ENCODE measurements at regions not wholly inside any gene's neighbourhood (a gene's known extent, or its start where the extent isn't known, plus 50 kb on each side); places are given as distances from the start of the nearest gene placed in this dataset.

DNA sequence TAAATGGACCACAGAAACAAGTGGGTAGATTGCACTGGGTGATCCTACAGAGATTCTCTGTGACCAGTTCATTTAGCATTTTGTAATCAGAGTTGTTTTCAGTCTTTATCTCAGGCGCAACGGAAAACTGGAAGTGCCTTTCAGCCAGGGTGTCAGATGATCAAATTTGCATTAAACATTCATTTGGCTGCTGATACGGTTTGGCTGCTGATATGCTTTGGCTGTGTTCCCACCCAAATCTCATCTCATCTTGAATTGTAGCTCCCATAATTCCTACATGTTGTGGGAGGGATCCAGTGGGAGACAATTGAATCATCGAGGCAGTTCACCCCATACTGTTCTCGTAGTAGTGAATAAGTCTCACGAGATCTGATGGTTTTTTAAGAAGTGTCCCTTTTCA is 1396.1 kb upstream of the TMEFF2 start:
- in situ Hi-C loops (cut with HindIII; ENCODE audit: low pct_unique_long_range_greater_than_20kb, low sequenced_read_pairs) = no loop called here
- DNase-seq (ENCODE audit: low read depth, low spot score) = no peak

DNA sequence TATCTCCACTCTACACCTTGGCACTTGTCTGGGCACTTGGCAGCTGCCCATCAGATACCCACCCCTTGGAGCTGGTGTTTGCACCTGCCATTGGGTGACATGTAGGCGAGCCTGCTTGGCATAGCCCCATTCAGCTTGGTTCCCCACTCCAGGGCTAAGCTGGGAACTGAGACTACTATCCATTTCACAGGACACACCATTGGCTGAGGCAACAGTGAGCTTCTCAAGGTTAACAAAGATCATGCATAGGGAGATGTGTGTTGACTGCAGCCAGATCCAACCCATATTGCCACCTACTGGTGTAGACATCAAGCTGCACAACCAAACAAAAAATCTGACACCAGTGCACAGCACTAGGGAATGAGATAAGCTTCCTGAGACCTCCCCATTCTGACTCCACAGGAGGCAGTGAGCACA is 1389.8 kb upstream of the TMEFF2 start:
- in situ Hi-C loops (cut with HindIII; ENCODE audit: low pct_unique_long_range_greater_than_20kb, low sequenced_read_pairs) = no loop called here
- peak; percentile 76 for DNase-seq (ENCODE audit: low read depth, low spot score)

GRCh38 chr2:193583638-193584400 is 1389.1 kb upstream of the TMEFF2 start:
- DNase-seq (ENCODE audit: low read depth, low spot score) = peak; percentile 78
- in situ Hi-C loops (cut with HindIII; ENCODE audit: low pct_unique_long_range_greater_than_20kb, low sequenced_read_pairs) = no loop called here

DNA sequence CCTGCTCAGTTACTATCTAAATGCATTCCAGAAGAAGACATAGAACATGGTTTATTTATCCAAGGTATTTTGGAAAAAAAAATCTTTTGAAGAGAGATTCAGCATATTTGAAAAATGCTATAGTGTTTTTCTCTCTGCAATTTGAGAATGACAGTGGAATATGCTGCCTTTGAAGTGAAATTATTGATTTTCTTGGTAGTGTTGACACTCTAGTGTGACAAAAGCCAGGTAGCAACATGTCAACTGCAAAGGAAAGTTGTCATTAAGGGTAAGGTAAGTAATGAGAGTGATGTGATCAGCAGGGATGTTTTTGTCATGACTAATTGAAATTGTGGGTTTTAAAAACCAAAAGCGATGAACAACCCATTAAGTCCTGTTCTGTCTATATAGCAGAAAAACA is 1387.1 kb upstream of the TMEFF2 start:
- DNase-seq (ENCODE audit: low read depth, low spot score) = no peak
- in situ Hi-C loops (cut with HindIII; ENCODE audit: low pct_unique_long_range_greater_than_20kb, low sequenced_read_pairs) = no loop called here

DNA sequence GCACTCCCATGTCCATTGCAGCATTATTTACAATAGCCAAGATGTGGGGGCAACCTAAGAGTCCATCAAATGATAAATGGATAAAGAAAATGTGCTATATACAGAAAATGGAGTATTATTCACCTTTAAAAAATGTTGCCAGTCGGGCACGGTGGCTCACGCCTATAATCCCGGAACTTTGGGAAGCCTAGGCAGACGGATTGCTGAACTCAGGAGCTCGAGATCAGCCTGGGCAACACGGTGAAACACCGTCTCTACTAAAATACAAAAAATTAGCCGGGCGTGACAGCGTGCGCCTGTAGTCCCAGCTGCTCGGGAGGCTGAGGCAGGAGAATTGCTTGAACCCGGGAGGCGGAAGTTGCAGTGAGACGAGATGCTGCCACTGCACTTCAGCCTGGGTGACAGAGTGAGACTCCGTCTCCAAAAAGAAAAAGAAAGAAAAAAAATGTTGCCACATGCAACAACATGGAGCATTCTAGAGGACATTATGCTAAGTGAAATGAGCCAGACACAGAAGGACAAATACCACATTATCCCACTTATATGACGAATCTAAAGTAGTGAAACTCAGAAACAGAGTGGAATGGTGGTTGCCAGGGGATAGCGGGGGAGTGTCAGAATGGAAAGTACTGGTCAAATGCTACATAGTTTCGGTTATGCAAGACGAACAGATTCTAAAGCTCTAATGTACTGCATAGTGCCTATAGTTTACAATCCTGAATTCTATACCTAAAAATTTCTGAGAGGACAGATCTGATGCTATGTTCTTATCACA is 1385.6 kb upstream of the TMEFF2 start:
- DNase-seq (ENCODE audit: low read depth, low spot score) = peak; percentile 54
- in situ Hi-C loops (cut with HindIII; ENCODE audit: low pct_unique_long_range_greater_than_20kb, low sequenced_read_pairs) = no loop called here

- in situ Hi-C loops (cut with HindIII; ENCODE audit: low pct_unique_long_range_greater_than_20kb, low sequenced_read_pairs) = no loop called here
- DNase-seq (ENCODE audit: low read depth, low spot score) = no peak
Measured at GRCh38 chr2:193566886-193567285, 1372.2 kb upstream of the TMEFF2 start.

DNA sequence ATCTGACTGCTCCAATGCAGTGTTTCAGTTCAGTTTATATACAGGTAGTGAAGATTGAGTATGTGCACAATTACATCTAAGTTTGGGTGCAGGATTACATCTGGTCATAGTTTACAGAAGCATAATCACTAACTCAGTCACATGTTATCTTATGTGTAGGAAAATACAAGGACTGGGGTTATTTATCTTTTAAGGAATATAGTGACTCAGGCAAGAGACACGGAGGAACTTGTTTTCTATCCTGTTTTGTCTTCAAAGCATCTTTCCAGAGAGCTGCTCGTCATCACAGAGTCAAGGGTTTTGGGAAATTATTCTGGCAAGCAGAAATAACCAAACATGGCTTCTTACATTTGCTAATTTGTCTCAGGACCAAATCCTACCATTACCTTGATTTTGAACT is 1371.5 kb upstream of the TMEFF2 start:
- DNase-seq (ENCODE audit: low read depth, low spot score) = no peak
- in situ Hi-C loops (cut with HindIII; ENCODE audit: low pct_unique_long_range_greater_than_20kb, low sequenced_read_pairs) = no loop called here

DNA sequence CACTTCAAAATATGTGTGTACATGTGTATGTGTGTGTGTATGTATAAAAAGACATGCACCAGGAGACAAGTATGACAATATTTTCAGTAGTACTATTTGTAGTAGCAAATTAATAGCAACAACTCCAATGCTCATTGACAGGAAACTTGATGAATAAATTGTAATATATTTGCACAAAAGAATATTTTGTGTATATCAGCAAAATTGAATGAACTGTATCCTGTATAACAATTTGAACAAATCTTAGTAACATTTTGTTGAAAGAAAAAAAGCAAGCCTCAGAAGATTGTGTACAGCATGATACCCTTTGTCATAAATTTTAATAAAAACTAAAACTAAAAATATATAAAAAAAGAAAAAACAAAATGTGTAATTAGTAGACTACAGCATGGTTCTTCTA is 1367.3 kb upstream of the TMEFF2 start:
- no peak for DNase-seq (ENCODE audit: low read depth, low spot score)
- in situ Hi-C loops (cut with HindIII; ENCODE audit: low pct_unique_long_range_greater_than_20kb, low sequenced_read_pairs) = no loop called here

- DNase-seq (ENCODE audit: low read depth, low spot score) = no peak
- in situ Hi-C loops (cut with HindIII; ENCODE audit: low pct_unique_long_range_greater_than_20kb, low sequenced_read_pairs) = no loop called here
Measured at GRCh38 chr2:193561054-193561453, 1366.3 kb upstream of the TMEFF2 start.

- in situ Hi-C loops (cut with HindIII; ENCODE audit: low pct_unique_long_range_greater_than_20kb, low sequenced_read_pairs) = no loop called here
- no peak for DNase-seq (ENCODE audit: low read depth, low spot score)
Measured at GRCh38 chr2:193556766-193557470, 1362.2 kb upstream of the TMEFF2 start.

DNA sequence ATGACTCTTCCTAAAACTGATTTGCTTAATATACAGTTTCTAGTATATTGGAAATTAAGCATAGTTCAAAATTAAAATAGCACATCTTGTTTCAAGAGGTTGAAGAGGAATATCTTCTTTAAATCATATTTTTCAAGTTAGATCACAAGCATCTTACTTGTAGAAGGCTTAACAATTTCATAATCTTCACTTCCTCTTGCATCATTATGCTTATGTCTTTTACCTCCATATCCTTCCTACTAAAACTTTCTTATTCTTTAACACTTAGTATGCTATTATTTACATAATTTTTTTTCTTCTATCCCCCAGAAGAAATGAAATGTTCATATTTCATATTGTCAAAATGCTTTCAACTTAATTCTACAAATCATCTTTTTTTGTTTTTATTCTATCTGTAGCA is 1354.9 kb upstream of the TMEFF2 start:
- in situ Hi-C loops (cut with HindIII; ENCODE audit: low pct_unique_long_range_greater_than_20kb, low sequenced_read_pairs) = no loop called here

GRCh38 chr2:193542762-193543161 is 1348.0 kb upstream of the TMEFF2 start:
- no peak for DNase-seq (ENCODE audit: low read depth, low spot score)
- in situ Hi-C loops (cut with HindIII; ENCODE audit: low pct_unique_long_range_greater_than_20kb, low sequenced_read_pairs) = no loop called here

More for the DNA sequence above, 1354.9 kb upstream of the TMEFF2 start:
- DNase-seq (ENCODE audit: low read depth, low spot score) = no peak

GRCh38 chr2:193539188-193539587 is 1344.5 kb upstream of the TMEFF2 start:
- in situ Hi-C loops (cut with HindIII; ENCODE audit: low pct_unique_long_range_greater_than_20kb, low sequenced_read_pairs) = no loop called here
- DNase-seq (ENCODE audit: low read depth, low spot score) = no peak

GRCh38 chr2:193538061-193538460 is 1343.3 kb upstream of the TMEFF2 start:
- in situ Hi-C loops (cut with HindIII; ENCODE audit: low pct_unique_long_range_greater_than_20kb, low sequenced_read_pairs) = no loop called here
- no peak for DNase-seq (ENCODE audit: low read depth, low spot score)

DNA sequence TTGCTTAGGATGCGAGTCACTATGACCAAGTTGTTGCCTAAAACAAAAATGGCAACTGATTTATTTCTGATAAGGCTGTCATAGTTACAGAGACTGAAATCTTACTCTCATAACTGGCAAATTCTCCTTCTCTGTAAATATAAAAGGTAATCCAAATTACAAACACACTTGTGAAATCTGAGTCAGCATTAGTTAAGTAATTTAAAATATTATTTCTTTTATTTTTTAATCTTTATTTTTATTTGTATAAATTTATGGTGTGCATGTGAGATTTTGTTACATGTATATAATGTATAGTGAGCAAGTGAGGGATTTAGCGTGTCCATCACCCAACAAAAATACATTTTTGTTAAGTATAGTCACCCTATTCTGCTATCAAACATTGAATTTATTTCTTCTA is 1342.8 kb upstream of the TMEFF2 start:
- in situ Hi-C loops (cut with HindIII; ENCODE audit: low pct_unique_long_range_greater_than_20kb, low sequenced_read_pairs) = no loop called here
- no peak for DNase-seq (ENCODE audit: low read depth, low spot score)

- in situ Hi-C loops (cut with HindIII; ENCODE audit: low pct_unique_long_range_greater_than_20kb, low sequenced_read_pairs) = no loop called here
- DNase-seq (ENCODE audit: low read depth, low spot score) = no peak
Measured at GRCh38 chr2:193528458-193528857, 1333.7 kb upstream of the TMEFF2 start.

DNA sequence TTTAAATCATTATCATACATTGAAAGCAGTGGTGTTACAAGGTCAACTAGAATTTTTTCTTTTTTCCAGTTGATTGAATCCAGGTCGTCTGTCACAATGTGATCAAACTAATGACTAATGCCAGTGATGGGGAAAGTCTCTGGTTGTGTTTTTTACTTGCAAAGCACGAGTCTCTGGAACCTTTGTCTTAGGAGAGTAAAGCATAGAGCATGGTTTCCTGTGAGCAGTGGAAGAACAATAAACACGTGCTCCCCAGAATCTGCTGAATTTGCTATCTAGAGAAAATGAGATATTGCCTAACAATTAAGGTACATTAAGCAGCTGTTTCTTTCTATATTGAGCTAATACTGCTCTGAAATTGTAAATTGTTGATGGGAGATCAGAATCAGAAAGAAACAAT is 1332.4 kb upstream of the TMEFF2 start:
- DNase-seq (ENCODE audit: low read depth, low spot score) = no peak
- in situ Hi-C loops (cut with HindIII; ENCODE audit: low pct_unique_long_range_greater_than_20kb, low sequenced_read_pairs) = no loop called here

- DNase-seq (ENCODE audit: low read depth, low spot score) = no peak
- in situ Hi-C loops (cut with HindIII; ENCODE audit: low pct_unique_long_range_greater_than_20kb, low sequenced_read_pairs) = no loop called here
Measured at GRCh38 chr2:193523662-193524061, 1328.9 kb upstream of the TMEFF2 start.
